ENCODE measurements at regions not wholly inside any gene's neighbourhood (a gene's known extent, or its start where the extent isn't known, plus 50 kb on each side); places are given as distances from the start of the nearest gene placed in this dataset.

DNA sequence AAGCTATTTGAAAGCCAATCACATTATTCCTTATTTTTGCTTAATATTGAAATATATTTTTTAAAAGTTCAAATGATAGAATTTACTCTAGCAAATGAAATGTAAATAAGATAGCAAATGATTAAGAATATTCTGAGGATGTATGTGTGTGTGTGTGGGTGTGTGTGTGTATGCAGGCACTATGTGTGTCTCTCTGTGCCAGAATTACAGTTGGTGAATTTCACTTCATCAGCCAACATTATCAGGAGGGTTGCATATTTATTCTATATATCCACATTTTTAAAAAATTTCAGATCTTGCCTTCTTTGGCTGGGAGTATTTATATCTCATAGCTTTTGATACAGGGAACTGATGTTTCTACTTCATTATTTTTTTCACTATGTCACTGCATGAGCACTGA, 274.9 kb upstream of the SOX5 start:
- BruUV-seq (replicated peaks): no TSS peak
- ChIA-PET CTCF (no interaction called here), POLR2A (no interaction called here)
- H3K4me3 ChIP-seq (ENCODE audit: low read depth in 2 of 2, low read length in 2 of 2): no peak overlapping the region
- H3K27me3 ChIP-seq (ENCODE audit: control insufficient read depth, insufficient read depth, low read length): no peaks in the 10 kb centered on the region
- DNase-seq (ENCODE audit: low read depth, low spot score): no peak
- TF ChIP-seq, protein P1, sequence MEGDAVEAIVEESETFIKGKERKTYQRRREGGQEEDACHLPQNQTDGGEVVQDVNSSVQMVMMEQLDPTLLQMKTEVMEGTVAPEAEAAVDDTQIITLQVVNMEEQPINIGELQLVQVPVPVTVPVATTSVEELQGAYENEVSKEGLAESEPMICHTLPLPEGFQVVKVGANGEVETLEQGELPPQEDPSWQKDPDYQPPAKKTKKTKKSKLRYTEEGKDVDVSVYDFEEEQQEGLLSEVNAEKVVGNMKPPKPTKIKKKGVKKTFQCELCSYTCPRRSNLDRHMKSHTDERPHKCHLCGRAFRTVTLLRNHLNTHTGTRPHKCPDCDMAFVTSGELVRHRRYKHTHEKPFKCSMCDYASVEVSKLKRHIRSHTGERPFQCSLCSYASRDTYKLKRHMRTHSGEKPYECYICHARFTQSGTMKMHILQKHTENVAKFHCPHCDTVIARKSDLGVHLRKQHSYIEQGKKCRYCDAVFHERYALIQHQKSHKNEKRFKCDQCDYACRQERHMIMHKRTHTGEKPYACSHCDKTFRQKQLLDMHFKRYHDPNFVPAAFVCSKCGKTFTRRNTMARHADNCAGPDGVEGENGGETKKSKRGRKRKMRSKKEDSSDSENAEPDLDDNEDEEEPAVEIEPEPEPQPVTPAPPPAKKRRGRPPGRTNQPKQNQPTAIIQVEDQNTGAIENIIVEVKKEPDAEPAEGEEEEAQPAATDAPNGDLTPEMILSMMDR (IDR thresholded peaks at IDR 0.05): no peak
- TF ChIP-seq TCF7L2 (IDR thresholded peaks at IDR 0.05; ENCODE audit: low read depth, low read length): no peak
- no peak for TF ChIP-seq SIN3A (IDR thresholded peaks at IDR 0.05; ENCODE audit: borderline replicate concordance, insufficient read depth, low read depth, low read length)
- no peak for TF ChIP-seq REST (IDR thresholded peaks at IDR 0.05; ENCODE audit: insufficient read depth in 1 of 2, low read depth in 2 of 2, low read length in 1 of 2)
- no peak for TF ChIP-seq POLR2AphosphoS5 (IDR thresholded peaks at IDR 0.05; ENCODE audit: low read depth, low read length)
- H3K9me3 ChIP-seq (ENCODE audit: control insufficient read depth, insufficient read depth, low read depth, low read length): no peaks in the 10 kb centered on the region
- intact Hi-C loops (cut with micrococcal nuclease; ENCODE audit: unreplicated experiment) (no loop called here), in situ Hi-C loops (cut with HindIII; ENCODE audit: low pct_unique_long_range_greater_than_20kb, low sequenced_read_pairs) (no loop called here)
- no peak overlapping the region for H3K27ac ChIP-seq (ENCODE audit: low read length)
- no peak for ATAC-seq
- no peaks in the 10 kb centered on the region for H3K4me1 ChIP-seq (ENCODE audit: control insufficient read depth, insufficient read depth, low read length)
- no peaks in the 10 kb centered on the region for H3K36me3 ChIP-seq (ENCODE audit: control insufficient read depth, insufficient read depth, low read length)

DNA sequence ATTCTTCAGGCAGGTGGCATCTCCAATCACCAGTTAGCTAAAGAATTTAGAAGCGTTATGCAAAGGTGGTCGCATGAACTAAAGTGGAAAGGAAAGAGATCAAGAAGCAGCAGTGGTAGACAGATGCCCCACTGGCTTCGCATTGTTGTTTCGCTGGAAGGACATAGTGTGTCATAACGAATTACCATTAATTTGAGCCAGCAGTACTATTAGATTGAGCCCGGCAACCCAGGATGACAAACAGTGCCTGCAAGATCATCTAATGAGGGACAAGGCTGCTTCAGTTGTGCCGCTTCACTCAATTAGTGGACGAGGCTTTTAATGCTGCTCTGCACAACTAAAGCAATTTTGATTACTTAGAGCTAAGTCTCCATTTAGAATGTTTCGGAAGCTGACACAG, 274.5 kb upstream of the SOX5 start:
- Histone ChIP-seq H3K9me3 (ENCODE audit: control insufficient read depth, insufficient read depth, low read depth, low read length) (no peaks in the 10 kb centered on the region), H3K36me3 (ENCODE audit: control insufficient read depth, insufficient read depth, low read length) (no peaks in the 10 kb centered on the region), H3K27me3 (ENCODE audit: control insufficient read depth, insufficient read depth, low read length) (no peaks in the 10 kb centered on the region), H3K4me3 (ENCODE audit: low read depth in 2 of 2, low read length in 2 of 2) (no peak overlapping the region), H3K4me1 (ENCODE audit: control insufficient read depth, insufficient read depth, low read length) (no peaks in the 10 kb centered on the region), H3K27ac (ENCODE audit: low read length) (no peak overlapping the region)
- CTCF ChIA-PET: no interaction called here
- intact Hi-C loops (cut with micrococcal nuclease; ENCODE audit: unreplicated experiment): no loop called here
- no TSS peak for BruUV-seq (replicated peaks)
- in situ Hi-C loops (cut with HindIII; ENCODE audit: low pct_unique_long_range_greater_than_20kb, low sequenced_read_pairs): no loop called here
- ATAC-seq (no peak), DNase-seq (ENCODE audit: low read depth, low spot score) (no peak)
- POLR2A ChIA-PET: no interaction called here
- TF ChIP-seq POLR2AphosphoS5 (IDR thresholded peaks at IDR 0.05; ENCODE audit: low read depth, low read length): no peak
- TF ChIP-seq, protein P1 (IDR thresholded peaks at IDR 0.05): no peak
- no peak for TF ChIP-seq SIN3A (IDR thresholded peaks at IDR 0.05; ENCODE audit: borderline replicate concordance, insufficient read depth, low read depth, low read length)
- TF ChIP-seq REST (IDR thresholded peaks at IDR 0.05; ENCODE audit: insufficient read depth in 1 of 2, low read depth in 2 of 2, low read length in 1 of 2): no peak

Data from Panc1 (cell line).